SK-N-MC (cell line): ENCODE measurements at regions not wholly inside any gene's neighbourhood (a gene's known extent, or its start where the extent isn't known, plus 50 kb on each side); places are given as distances from the start of the nearest gene placed in this dataset.

Experiments
- EZH2 ChIP-seq: fragments of 200-600 bp; sonication (generic); IDR thresholded peaks from one replicate; pipeline ENCODE4 v1.6.1; 2017; ENCODE audit warnings: antibody characterized with exemption
- POLR2AphosphoS5 ChIP-seq: IDR thresholded peaks from 2 replicates; pipeline ENCODE4 v1.6.1; 2012; ENCODE audit warnings: mild to moderate bottlenecking, low read depth, low read length, borderline replicate concordance

- no peak for TF ChIP-seq POLR2AphosphoS5
- TF ChIP-seq EZH2: no peak
These were observed 902.8 kb downstream of the SLC16A7 start for GRCh38 chr12:60498656-60499055.
